Mesothelial cell of epicardium (in vitro differentiated cells): ENCODE measurements at regions not wholly inside any gene's neighbourhood (a gene's known extent, or its start where the extent isn't known, plus 50 kb on each side); places are given as distances from the start of the nearest gene placed in this dataset.

ENCODE experiments used
- DNase-seq, 2 experiments: peaks; one replicate each; pipeline ENCODE4 v3.0.0; 2021; ENCODE audit warnings: low spot score in 2 of 2; ENCODE audit not compliant: unreplicated experiment in 2 of 2
- H3K27ac Mint-ChIP-seq: 2 replicates; pipeline ENCODE4 v1.8.0; 2021; ENCODE audit warnings: mixed read lengths
- H3K27me3 Mint-ChIP-seq: 2 replicates; pipeline ENCODE4 v1.8.0; 2021; ENCODE audit warnings: low read depth, mixed read lengths
- H3K36me3 Mint-ChIP-seq: 2 replicates; pipeline ENCODE4 v1.8.0; 2021; ENCODE audit warnings: mixed read lengths
- H3K4me1 Mint-ChIP-seq: 2 replicates; pipeline ENCODE4 v1.8.0; 2021; ENCODE audit warnings: mixed read lengths
- H3K4me3 Mint-ChIP-seq: 2 replicates; pipeline ENCODE4 v1.8.0; 2021; ENCODE audit warnings: mild to moderate bottlenecking, moderate library complexity, mixed read lengths
- H3K9me3 Mint-ChIP-seq: 2 replicates; pipeline ENCODE4 v1.8.0; 2021; ENCODE audit warnings: mixed read lengths
- CTCF ChIP-seq: fragments of 200-600 bp; sonication (generic); IDR thresholded peaks from one replicate; pipeline ENCODE4 v1.5.0; 2021; ENCODE audit warnings: antibody characterized with exemption; ENCODE audit not compliant: unreplicated experiment

DNA sequence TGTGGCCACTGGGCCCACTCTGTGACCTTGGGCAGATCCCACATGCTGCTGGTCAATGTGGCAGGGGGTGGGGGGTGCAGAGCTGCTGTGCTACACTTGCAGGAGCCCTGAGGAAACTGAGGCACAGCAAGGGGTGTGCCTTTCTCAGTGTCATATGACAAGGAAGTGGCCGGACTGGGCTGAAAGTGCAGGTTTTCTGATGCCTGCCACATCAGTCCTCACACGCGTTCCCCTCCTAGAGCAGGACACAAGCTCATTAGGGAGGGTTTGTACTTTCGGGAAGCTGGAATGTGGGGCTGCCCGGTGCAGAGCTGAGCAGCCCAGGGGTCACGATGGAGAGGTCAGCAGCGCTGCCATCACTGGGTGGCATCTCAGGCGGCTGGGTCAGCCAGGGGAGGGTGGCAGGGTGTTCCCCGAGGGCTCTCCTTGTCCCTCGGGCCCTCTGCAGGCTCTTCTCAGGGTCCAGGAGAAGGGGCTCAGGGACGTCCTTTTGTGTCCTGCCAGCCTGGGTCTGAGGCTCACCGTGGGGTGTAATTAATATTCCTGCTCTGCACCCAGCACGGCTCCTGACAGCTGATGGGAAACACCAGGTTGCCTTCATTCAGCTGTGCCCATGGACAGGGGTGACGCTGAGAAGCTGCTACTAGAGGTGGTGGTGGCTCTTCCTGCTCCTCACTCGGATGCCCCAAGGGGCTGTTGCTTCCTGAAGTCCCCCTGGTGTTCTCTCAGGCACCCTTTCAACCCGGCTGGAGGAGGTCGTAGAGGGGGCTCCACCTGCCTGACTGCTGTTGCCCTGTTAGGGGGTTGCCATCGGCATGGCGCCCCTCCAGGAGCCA is 62.1 kb upstream of the HDAC4 start:
- Mint-ChIP-seq H3K9me3 (no peaks in the 10 kb centered on the region), H3K4me3 (no peak overlapping the region), H3K36me3 (no peaks in the 10 kb centered on the region), H3K4me1 (no peaks in the 10 kb centered on the region), H3K27ac (no peak overlapping the region), H3K27me3 (no peaks in the 10 kb centered on the region)
- DNase-seq, result no peak
- no peak for TF ChIP-seq CTCF

DNA sequence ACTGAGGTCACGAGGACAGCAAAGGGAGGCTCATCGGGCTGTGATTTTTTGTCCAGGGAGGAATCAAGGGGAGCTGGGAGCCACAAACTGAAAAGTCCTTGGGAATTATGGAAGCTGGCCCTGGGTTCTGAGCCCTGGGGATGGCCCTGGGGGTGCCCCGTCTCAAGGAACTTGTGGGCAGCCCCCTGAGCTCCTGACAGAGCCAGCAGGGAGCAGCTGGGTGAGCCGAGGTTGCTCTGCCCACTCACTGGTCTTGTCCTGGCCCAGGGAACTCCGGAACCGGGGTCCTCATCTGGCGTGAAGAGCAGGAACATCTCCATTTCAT is 61.3 kb upstream of the HDAC4 start:
- no peaks in the 10 kb centered on the region for H3K4me1 Mint-ChIP-seq
- no peak overlapping the region for H3K4me3 Mint-ChIP-seq
- H3K27me3 Mint-ChIP-seq, result no peaks in the 10 kb centered on the region
- no peaks in the 10 kb centered on the region for H3K36me3 Mint-ChIP-seq
- TF ChIP-seq CTCF, result no peak
- H3K27ac Mint-ChIP-seq, result no peak overlapping the region
- no peaks in the 10 kb centered on the region for H3K9me3 Mint-ChIP-seq
- no peak for DNase-seq

DNA sequence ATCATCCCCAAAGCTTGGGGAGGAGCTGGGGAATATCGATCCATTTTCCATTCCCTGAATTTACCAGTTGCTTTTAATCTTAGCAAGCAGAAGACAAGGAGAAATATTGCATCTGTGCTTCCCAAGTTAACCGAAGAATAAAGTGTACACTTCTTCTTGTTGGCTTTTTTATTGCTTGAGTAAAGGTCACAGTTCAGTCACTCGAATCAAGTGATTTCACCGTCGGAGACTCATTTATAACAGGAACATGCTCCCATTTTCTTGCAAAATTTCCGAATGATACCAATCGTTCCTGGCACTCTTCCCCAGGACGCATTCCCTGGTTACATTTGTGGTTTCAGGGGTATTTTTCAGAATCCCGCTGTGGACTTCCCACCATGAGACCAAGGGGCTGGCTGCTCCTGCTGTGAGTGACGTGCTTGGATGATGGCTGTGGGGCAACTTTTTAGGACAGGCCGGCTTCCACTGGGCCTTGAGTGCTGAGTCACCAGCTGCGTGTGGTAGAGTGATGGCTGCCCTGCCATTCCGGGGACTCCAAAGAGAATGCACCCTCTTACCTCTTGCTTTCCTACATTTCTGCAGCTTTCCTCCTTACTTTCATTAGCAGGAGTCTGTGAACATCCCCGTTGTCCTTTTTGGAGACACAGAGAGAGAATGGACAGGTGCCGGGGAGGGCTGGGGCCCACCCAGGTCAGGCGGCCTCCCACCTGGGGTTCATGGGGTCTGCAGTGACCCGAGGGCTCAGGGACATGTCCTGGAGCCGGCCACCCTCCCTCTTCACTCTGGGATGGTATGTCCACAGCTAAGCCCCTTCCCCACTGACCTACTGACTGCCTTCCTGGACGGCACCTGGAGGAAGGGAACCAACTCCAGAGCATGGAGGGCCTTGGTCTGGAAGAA is 60.7 kb upstream of the HDAC4 start:
- H3K4me1 Mint-ChIP-seq, result no peaks in the 10 kb centered on the region
- TF ChIP-seq CTCF, result no peak
- DNase-seq, result no peak
- H3K27ac Mint-ChIP-seq, result no peak overlapping the region
- no peaks in the 10 kb centered on the region for H3K9me3 Mint-ChIP-seq
- H3K4me3 Mint-ChIP-seq, result no peak overlapping the region
- no peaks in the 10 kb centered on the region for H3K36me3 Mint-ChIP-seq
- H3K27me3 Mint-ChIP-seq, result no peaks in the 10 kb centered on the region

GRCh38 chr2:239460780-239461179 is 60.0 kb upstream of the HDAC4 start:
- Mint-ChIP-seq H3K27ac (no peak overlapping the region), H3K9me3 (no peaks in the 10 kb centered on the region), H3K36me3 (no peaks in the 10 kb centered on the region), H3K4me3 (no peak overlapping the region), H3K27me3 (peaks cover 3% of the 10 kb centered on the region), H3K4me1 (no peaks in the 10 kb centered on the region)
- no peak for DNase-seq
- TF ChIP-seq CTCF, result no peak

- H3K36me3 Mint-ChIP-seq, result no peaks in the 10 kb centered on the region
- TF ChIP-seq CTCF, result no peak
- no peak overlapping the region for H3K27ac Mint-ChIP-seq
- H3K4me1 Mint-ChIP-seq, result no peaks in the 10 kb centered on the region
- peaks cover 5% of the 10 kb centered on the region for H3K9me3 Mint-ChIP-seq
- peaks cover 3% of the 10 kb centered on the region for H3K27me3 Mint-ChIP-seq
- H3K4me3 Mint-ChIP-seq, result no peak overlapping the region
- no peak for DNase-seq
Measured at GRCh38 chr2:239459606-239460005, 58.8 kb upstream of the HDAC4 start.
